Fibroblast of lung (primary cell): ENCODE measurements at regions not wholly inside any gene's neighbourhood (a gene's known extent, or its start where the extent isn't known, plus 50 kb on each side); places are given as distances from the start of the nearest gene placed in this dataset.
"Not testable (repeated sequence)": the region's sequence is repeated elsewhere in the genome, so short reads cannot be mapped to it uniquely, and the experiment has no call there.

Source experiments
- DNase-seq, 2 donors: peaks; one replicate each; pipeline versions ENCODE4 v3.0.0 to v3.0.0-alpha.2; 2010; ENCODE audit warnings: low read depth in 2 of 2
- H2AFZ ChIP-seq: 2 replicates; pipeline ENCODE4 v1.5.1; 2012; ENCODE audit warnings: low read length, control low read depth, inconsistent platforms
- H3K27ac ChIP-seq: 2 replicates; pipeline ENCODE4 v1.5.1; 2011; ENCODE audit warnings: low read length, control low read depth; ENCODE audit not compliant: insufficient read depth
- H3K27me3 ChIP-seq: 2 replicates; pipeline ENCODE4 v1.5.1; 2011; ENCODE audit warnings: mild to moderate bottlenecking, low read length; ENCODE audit not compliant: control insufficient read depth, insufficient read depth
- H3K36me3 ChIP-seq: 2 replicates; pipeline ENCODE4 v1.5.1; 2011; ENCODE audit warnings: low read length; ENCODE audit not compliant: control insufficient read depth, insufficient read depth
- H3K4me1 ChIP-seq: 2 replicates; pipeline ENCODE4 v1.5.1; 2011; ENCODE audit warnings: low read length; ENCODE audit not compliant: control insufficient read depth, insufficient read depth; ENCODE audit errors: extremely low read depth
- H3K4me2 ChIP-seq: 2 replicates; pipeline ENCODE4 v1.5.1; 2011; ENCODE audit warnings: low read length, control low read depth; ENCODE audit not compliant: insufficient read depth; ENCODE audit errors: extremely low read depth
- H3K4me3 ChIP-seq, 4 experiments: fragments of 200-600 bp in 1 of 4; sonication (generic) in 1 of 4; replicated peaks in 1 of 4; 2 replicates each; pipeline ENCODE4 v1.5.1; 2011 to 2016; ENCODE audit warnings: low read length in 4 of 4, low read depth in 3 of 4, mild to moderate bottlenecking in 3 of 4, control low read depth in 2 of 4, inconsistent platforms in 1 of 4, mixed read lengths in 1 of 4; ENCODE audit not compliant: insufficient read depth in 1 of 4; ENCODE audit errors: control extremely low read depth in 1 of 4
- H3K79me2 ChIP-seq: 2 replicates; pipeline ENCODE4 v1.5.1; 2012; ENCODE audit warnings: mild to moderate bottlenecking, low read length, inconsistent platforms; ENCODE audit not compliant: control insufficient read depth, insufficient read depth
- H3K9ac ChIP-seq: 2 replicates; pipeline ENCODE4 v1.5.1; 2011; ENCODE audit warnings: mild to moderate bottlenecking, low read length, control low read depth; ENCODE audit not compliant: insufficient read depth
- H3K9me3 ChIP-seq: 2 replicates; pipeline ENCODE4 v1.5.1; 2012; ENCODE audit warnings: low read depth, low read length; ENCODE audit not compliant: control insufficient read depth, insufficient read depth
- H4K20me1 ChIP-seq: 2 replicates; pipeline ENCODE4 v1.5.1; 2011; ENCODE audit warnings: low read length; ENCODE audit not compliant: control insufficient read depth, insufficient read depth; ENCODE audit errors: extremely low read depth
- CTCF ChIP-seq, 2 donors: IDR thresholded peaks in 1 of 2; conservative IDR thresholded peaks in 1 of 2; 1 replicate in 1 of 2; 2 replicates in 1 of 2; pipeline ENCODE4 v1.5.1; 2011 to 2012; ENCODE audit warnings: low read length in 2 of 2, control low read depth in 1 of 2, inconsistent platforms in 1 of 2, low read depth in 1 of 2, mild to moderate bottlenecking in 1 of 2
- EZH2 ChIP-seq: IDR thresholded peaks from 2 replicates; pipeline ENCODE4 v1.5.1; 2012; ENCODE audit warnings: low read length, control low read depth, mild to moderate bottlenecking; ENCODE audit errors: missing control alignments

GRCh38 chr7:145106001-145106400, 270.1 kb upstream of the TPK1 start:
- DNase-seq = peak in 1 of 2 donors; percentile 81
- no peak overlapping the region for H2AFZ ChIP-seq
- H3K79me2 ChIP-seq = no peaks in the 10 kb centered on the region
- no peaks in the 10 kb centered on the region for H3K36me3 ChIP-seq
- H3K4me3 ChIP-seq = no peak overlapping the region
- H3K4me1 ChIP-seq = no peaks in the 10 kb centered on the region
- no peaks in the 10 kb centered on the region for H4K20me1 ChIP-seq
- no peaks in the 10 kb centered on the region for H3K27me3 ChIP-seq
- H3K9me3 ChIP-seq = no peaks in the 10 kb centered on the region
- TF ChIP-seq CTCF (conservative IDR thresholded peaks at IDR 0.05 in 1 of 2, IDR thresholded peaks at IDR 0.05 in 1 of 2; ENCODE audit: low read depth in 1 of 2, low read length in 2 of 2) = no peak
- TF ChIP-seq EZH2 = no peak
- no peak overlapping the region for H3K9ac ChIP-seq
- no peak overlapping the region for H3K27ac ChIP-seq
- H3K4me2 ChIP-seq = no peak overlapping the region

GRCh38 chr7:145105561-145105960, 269.7 kb upstream of the TPK1 start:
- no peak overlapping the region for H2AFZ ChIP-seq

GRCh38 chr7:145104400-145104799, 268.5 kb upstream of the TPK1 start:
- Histone ChIP-seq H3K36me3 (no peaks in the 10 kb centered on the region), H3K27me3 (no peaks in the 10 kb centered on the region), H3K4me1 (no peaks in the 10 kb centered on the region), H3K79me2 (no peaks in the 10 kb centered on the region), H4K20me1 (no peaks in the 10 kb centered on the region), H3K4me3 (no peak overlapping the region), H3K9me3 (no peaks in the 10 kb centered on the region), H3K27ac (no peak overlapping the region), H3K4me2 (no peak overlapping the region), H3K9ac (no peak overlapping the region), H2AFZ (no peak overlapping the region)
- TF ChIP-seq EZH2 (no peak), CTCF (conservative IDR thresholded peaks at IDR 0.05 in 1 of 2, IDR thresholded peaks at IDR 0.05 in 1 of 2; ENCODE audit: low read depth in 1 of 2, low read length in 2 of 2) (no peak)
- no peak for DNase-seq

More at GRCh38 chr7:145105561-145105960, 269.7 kb upstream of the TPK1 start:
- no peaks in the 10 kb centered on the region for H3K4me1 ChIP-seq
- no peak overlapping the region for H3K27ac ChIP-seq
- H4K20me1 ChIP-seq = no peaks in the 10 kb centered on the region
- H3K36me3 ChIP-seq = no peaks in the 10 kb centered on the region
- no peak overlapping the region for H3K9ac ChIP-seq
- no peaks in the 10 kb centered on the region for H3K79me2 ChIP-seq
- H3K9me3 ChIP-seq = no peaks in the 10 kb centered on the region
- DNase-seq = no peak
- H3K27me3 ChIP-seq = no peaks in the 10 kb centered on the region
- no peak for TF ChIP-seq EZH2
- no peak overlapping the region for H3K4me2 ChIP-seq
- no peak overlapping the region for H3K4me3 ChIP-seq

GRCh38 chr7:145102199-145102598, 266.3 kb upstream of the TPK1 start:
- H3K4me1 ChIP-seq, H3K27ac ChIP-seq, H3K9me3 ChIP-seq, H3K36me3 ChIP-seq, H3K79me2 ChIP-seq, H3K9ac ChIP-seq, H3K27me3 ChIP-seq, H4K20me1 ChIP-seq, H3K4me3 ChIP-seq, DNase-seq, H2AFZ ChIP-seq, H3K4me2 ChIP-seq: not testable (repeated sequence)
